ENCODE measurements at regions not wholly inside any gene's neighbourhood (a gene's known extent, or its start where the extent isn't known, plus 50 kb on each side); places are given as distances from the start of the nearest gene placed in this dataset.
"Not testable (repeated sequence)": the region's sequence is repeated elsewhere in the genome, so short reads cannot be mapped to it uniquely, and the experiment has no call there.

DNA sequence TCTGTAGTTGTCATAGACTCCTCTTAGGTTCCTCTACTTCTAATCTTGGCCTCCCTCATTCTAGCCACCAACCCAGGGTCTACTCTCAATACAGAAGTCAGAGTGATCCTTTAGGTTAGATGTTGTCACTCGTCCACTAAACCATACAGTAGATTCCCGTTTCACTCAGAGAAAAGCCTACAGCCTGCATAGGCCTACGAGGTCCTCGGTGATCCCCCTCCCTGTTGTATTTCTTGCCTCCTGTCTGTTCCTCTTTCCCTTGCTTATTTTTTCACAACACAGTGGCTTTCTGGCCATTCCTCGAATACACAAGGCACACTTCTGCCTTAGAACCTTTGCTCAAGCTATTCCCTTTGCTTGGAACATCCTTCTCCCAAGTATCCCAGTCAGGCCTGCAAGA is 183.0 kb upstream of the PRSS1 start:
- no peak for DNase-seq

DNA sequence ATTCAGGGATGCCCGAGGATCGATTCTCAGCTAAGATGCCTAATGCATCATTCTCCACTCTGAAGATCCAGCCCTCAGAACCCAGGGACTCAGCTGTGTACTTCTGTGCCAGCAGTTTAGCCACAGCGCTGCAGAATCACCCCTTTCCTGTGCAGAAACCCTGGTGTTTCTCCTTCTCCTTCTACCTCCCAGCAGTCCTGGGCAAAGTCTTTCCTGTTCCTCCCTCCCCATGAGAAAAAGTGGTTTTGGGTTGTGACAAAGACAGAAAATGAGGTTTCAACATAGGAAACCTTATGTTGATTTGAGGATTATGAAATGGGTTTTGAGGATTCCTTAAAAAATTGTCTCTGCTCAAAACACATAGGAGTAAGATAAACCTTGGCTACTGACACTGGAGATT is 185.1 kb upstream of the PRSS1 start:
- not testable (repeated sequence) for DNase-seq

DNA sequence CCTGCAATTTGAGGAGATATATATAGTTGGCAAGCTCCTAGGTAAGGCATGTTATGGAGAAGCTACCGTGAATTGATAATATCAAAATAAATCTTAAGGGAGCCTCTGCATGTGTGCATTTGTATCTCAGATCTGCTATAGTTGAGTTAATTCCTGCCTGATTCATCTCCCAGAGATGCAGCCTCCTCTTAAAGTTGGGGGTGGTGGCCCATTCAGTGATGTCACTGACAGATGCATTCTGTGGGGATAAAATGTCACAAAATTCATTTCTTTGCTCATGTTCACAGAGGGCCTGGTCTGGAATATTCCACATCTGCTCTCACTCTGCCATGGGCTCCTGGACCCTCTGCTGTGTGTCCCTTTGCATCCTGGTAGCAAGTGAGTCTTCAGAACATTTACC is 185.8 kb upstream of the PRSS1 start:
- DNase-seq = no peak

DNA sequence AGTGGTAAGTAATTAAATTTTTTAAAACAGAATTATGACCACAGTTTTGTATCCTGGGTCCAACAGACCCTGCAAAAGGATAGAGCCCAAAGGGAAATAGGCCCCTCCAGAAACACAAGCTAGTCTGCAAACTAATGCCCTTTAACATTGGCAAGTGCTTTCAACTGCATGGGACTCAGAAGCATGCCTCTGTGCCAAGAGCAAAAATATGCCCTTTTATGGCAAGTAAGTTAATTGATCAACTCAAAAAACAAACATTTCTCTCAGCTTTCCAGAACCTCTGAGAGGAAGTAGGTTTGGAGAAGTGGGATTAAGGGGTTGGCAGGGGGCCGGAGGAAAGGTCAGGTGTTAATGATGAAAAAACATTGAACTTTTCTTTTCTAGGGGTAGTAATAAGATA is 186.6 kb upstream of the PRSS1 start:
- DNase-seq = no peak

DNA sequence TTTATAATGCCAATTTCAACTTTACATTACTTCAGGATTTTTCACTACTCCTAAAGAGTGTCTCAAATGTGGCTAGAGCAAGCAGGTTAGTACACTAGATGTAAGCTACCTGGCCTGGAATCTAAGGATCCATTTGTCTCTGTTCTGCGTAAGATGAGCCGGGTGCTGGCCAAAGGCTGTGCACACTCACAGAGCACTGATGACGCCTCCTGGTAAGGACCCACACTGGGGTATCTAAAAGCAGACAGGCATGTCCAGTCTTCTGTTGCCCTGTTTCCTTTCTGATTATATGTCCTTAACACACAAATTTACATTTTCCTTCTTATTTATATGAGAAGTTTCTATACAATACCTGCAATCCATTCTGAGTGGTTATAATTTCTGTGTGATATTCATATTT is 187.9 kb upstream of the PRSS1 start:
- not testable (repeated sequence) for DNase-seq

DNA sequence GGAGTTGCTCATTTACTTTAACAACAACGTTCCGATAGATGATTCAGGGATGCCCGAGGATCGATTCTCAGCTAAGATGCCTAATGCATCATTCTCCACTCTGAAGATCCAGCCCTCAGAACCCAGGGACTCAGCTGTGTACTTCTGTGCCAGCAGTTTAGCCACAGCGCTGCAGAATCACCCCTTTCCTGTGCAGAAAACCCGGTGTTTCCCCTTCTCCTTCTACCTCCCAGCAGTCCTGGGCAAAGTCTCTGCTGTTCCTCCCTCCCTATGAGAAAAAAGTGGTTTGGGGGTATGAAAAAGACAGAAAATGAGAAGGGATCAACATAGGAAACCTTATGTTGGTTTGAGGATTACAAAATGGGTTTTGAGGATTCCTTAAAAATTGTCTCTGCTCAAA is 188.5 kb upstream of the PRSS1 start:
- not testable (repeated sequence) for DNase-seq

DNA sequence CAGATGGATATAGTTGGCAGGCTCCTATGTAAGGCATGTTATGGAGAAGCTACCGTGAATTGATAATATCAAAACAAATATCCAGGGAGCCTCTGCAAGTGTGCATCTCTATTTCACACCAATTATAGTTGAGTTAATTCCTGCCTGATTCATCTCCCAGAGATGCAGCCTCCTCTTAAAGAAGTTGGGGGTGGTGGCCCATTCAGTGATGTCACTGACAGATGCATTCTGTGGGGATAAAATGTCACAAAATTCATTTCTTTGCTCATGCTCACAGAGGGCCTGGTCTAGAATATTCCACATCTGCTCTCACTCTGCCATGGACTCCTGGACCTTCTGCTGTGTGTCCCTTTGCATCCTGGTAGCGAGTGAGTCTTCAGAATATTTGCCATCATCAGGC is 189.1 kb upstream of the PRSS1 start:
- no peak for DNase-seq

DNA sequence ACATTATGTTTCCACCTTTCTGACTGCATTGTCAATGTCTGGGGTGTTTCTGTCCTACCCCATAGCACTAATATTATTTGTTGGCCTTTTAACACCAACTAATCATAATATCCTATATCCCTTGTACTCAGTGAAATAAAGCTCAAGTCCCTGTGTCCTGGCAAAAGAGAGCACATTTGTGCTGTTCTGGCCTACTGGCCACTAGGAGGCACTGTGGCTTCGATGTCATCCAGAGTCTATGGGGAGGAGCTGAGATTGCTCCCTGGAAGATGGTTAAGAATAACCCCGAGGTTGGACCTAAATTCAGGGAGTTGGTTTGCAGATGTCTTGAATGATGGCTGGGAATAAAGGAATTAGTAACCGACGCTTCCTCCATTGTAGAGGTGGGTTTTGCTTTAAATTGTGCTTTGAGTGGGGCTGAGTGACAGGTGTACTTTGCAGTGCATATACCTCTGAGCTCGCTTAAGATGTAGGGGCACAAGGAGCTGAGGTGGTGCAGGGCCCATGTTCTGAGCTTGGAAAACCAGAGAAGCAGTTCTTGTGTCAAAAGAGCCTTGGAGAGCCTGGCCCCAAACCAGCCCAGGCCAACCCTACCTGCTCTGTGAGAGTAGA is 191.2 kb upstream of the PRSS1 start:
- DNase-seq = no peak

DNA sequence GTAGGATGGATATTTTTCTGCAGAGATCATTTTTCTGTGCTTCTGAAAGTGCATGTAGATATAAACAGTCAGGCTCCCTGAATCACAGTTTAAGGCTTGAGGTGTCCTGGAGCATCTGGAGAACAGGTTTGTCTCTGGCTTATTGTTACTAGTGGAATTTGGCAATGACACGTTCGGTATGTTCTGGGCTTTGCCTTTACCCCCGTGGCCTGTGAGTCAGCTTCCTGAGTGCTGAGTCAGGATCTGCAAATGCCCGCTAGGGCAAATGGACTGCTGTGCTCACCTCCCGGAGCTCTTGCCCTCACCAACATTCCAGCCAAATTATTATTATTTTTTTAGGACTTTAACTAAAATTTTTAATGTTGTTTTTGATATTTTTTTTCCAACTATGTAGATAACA is 192.5 kb upstream of the PRSS1 start:
- DNase-seq = no peak

DNA sequence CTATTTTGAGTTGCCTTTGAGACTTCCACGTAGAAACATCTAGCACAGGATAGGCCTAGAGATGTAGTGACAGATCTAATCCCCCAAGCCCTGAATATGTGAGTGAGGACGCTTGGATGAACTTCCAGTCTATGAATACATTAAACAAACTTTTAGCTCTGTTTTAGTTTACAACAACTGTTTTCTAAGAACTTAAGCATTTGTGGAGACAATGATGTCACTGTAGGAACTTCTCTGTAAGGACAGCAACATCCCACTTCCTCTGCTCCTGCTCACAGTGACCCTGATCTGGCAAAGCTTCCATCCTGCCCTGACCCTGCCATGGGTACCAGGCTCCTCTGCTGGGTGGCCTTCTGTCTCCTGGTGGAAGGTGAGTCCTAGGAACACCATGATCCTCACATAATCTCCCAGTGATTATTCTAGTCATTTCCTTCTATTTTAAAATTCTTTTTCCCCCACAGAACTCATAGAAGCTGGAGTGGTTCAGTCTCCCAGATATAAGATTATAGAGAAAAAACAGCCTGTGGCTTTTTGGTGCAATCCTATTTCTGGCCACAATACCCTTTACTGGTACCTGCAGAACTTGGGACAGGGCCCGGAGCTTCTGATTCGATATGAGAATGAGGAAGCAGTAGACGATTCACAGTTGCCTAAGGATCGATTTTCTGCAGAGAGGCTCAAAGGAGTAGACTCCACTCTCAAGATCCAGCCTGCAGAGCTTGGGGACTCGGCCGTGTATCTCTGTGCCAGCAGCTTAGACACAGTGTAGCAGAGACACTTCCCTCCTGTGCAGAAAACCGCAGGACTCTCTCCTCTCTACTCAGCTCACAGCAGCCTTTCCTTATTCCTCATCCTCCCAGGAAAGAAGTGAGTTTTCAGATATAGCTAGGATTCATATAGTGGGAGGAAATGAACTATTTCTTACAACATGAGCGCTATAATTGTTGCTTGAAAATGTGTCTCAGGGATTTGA is 194.4 kb upstream of the PRSS1 start:
- DNase-seq = no peak

DNA sequence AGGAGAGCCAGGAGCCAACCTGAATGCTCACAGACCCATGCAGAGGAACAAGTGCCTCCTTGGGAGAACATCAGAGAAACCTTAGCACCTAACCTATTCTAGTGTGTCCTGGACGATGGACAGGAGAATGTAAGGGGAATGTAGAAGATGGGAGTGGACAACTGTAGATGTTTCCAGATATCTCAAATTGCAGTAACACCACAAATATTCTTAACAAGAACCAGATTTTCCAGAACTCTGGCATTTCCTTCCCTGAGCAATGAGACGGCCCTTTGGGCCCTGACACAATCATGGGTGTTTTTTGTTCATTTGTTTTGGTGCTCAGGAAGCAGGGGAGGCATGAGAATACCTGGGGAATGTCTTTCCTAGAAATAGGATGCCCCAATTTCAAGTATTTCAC is 196.1 kb upstream of the PRSS1 start:
- no peak for DNase-seq

DNA sequence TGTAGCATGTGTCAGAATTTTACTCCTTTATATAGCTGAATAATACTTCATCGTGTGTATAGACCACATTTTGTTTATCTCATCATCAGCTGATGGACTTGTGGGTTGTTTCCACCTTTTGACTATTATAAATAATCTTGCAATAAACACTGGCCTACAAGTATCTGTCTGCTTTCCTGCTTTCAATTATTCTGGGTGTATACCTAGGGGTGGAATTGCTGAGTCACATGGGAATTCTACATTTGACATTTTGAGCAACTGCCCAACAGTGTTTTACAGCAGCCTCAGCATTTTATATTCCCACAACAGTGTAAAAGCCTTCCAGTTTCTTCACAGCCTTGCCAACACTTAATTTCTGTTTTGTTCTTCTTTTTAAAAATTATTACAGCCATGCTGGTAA is 200.3 kb upstream of the PRSS1 start:
- DNase-seq = no peak

DNA sequence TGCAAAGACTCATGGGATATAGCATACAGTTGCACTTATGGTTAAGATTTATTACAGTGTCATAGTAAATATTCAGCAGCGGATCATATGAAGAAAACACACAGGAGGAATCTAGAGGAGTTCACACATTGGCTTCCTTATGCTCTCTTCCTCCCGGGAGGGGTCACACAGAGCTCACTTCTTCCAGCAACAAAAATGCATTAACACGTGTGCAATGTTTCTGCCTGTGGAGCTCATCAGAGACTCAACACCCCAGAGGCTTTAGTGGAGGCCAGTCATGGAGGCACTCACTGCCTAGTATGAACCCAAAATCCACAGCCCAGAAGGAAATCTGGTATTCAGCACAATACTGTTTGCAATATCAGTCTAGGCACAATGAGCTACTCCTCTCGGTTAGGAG is 202.8 kb upstream of the PRSS1 start:
- DNase-seq = no peak

DNA sequence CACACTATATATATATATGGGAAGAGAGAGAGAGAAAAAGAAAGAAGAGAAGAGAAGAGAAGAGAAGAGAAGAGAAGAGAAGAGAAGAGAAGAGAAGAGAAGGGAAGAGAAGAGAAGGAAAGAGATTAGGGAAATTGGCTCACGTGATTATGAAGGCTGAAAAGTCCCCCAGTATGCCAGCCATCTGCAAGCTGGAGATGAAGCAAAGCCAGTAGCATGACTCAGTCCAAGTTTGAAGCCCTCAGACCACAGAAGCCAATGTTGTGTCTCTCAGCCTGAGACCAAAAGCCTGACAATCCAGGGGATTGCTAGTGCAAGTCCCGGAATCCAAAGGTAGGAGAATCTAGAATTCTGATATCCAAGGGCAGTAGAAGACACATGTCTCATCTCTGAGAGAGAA is 206.3 kb upstream of the PRSS1 start:
- no peak for DNase-seq

DNA sequence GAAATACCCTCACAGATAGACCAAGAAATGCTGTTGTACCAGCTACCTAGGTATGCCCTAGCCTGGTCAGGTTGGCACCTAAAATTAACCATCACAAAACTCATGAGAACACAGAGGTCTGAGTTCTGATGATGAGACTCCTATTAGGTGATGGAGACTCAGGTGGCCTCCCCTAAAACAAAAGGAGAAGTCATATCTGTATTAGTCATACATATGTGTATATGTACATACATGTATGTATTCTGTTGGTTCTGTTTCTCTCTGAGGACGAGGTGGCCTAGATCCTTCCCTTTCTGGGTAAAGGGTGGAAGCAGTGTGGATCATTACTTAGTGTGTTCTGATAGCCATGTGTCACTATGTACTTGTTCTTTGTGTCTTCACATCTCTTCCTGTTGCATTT is 207.2 kb upstream of the PRSS1 start:
- DNase-seq = no peak

DNA sequence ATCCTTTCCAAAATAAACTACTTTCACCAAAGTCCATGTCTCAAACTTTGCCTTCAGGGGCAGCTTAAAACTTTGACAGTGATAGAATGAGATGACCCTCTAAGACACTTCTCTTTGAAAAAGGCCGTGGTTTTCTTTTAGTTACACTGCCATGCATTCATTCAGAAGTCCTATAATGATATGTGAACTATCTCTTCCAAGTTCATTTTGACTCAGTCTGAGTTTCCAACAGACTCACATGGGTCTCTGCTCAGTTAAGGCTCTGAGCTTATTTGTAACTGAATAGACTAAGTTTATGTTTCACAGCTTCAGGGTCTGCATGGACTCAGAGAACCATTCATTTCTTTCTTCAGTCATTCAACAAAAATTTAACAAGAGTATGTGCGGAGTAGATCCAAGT is 208.9 kb upstream of the PRSS1 start:
- no peak for DNase-seq

DNA sequence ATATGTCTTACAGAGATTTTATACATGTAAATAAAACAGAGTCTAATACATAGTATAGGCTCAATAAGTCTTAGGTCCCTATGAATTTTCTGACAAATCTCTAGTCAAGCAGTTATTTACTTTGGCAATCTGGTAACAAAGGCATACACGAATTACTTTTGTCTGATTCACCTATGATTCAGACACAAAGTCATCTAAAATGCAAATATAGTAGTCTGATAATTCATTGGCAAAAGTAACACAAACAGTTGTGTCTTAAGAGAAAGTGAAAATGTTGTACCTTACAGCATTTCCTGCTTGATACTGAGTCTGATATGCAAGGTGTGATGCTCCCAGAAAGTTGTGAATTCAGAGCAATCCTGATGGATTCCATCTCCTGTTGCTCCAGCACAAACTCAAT is 209.4 kb upstream of the PRSS1 start:
- DNase-seq = no peak

DNA sequence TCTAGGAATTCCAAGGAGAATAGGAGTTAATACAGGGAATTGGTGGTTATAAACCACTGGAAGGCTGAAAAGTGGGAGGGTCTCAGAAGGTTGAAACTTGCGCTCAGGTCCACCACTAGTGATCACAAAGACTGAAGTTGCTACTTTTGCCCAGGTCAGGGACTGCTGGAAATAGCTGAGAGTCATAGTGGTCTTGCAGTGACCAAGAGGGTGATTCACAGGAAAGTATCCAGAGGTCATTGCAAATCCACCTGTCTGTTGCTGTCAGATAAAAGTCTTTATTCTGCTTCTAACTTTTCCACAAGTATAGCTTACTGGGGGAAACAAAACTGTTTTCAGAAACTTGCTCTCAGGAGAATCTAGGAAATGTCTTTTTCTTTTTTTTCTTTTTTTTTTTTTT is 211.5 kb upstream of the PRSS1 start:
- no peak for DNase-seq

DNA sequence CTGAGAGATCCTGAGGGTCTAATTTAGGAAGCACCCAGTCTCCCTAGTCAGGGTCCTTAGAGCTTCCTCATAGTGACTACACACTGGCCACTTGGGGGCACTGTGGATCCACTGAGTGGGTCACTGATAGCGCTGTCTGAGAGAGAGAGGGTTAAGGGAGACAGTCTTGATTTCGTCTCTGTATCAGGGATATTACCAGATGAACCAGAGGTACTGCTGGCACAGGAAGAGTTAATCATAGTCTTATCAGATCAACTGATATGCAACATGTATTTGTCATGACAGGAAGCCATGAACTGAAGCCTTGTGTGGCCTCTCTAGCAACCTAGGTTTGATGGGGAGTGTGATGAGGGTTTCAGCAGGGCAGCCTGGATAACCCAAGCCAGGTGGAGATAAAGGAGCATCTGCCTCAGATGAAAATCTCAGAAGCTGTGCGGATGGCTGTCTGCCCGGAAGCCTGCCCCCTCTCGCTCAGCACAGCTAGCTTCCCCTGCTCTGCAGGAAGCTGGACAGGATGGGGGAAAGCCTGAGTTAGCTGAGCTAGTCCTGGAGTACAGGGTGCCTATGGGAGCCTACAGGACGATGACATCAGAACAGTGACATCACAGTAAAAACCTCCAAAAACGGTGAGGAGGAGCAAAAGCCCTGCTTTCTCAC is 214.0 kb upstream of the PRSS1 start:
- peak; percentile 6 for DNase-seq

DNA sequence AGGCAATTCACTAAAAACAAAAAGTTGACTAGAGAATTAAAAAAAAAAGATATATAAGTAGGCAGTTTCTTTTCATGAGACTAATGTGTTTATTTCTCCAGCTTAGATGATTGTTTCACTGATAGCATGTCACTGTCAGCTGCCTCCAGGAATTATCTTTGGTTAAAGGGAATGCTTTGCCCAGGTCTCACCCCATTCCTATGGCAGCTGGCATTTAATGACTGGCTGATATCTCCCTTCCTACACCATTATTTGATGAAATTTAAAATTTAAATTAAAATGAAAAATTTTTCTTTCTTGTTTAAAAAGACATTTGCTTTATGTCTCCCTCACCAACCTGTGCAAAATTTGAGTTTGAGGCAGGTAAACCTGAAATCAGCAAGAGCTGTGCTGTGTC is 214.5 kb upstream of the PRSS1 start:
- no peak for DNase-seq

DNA sequence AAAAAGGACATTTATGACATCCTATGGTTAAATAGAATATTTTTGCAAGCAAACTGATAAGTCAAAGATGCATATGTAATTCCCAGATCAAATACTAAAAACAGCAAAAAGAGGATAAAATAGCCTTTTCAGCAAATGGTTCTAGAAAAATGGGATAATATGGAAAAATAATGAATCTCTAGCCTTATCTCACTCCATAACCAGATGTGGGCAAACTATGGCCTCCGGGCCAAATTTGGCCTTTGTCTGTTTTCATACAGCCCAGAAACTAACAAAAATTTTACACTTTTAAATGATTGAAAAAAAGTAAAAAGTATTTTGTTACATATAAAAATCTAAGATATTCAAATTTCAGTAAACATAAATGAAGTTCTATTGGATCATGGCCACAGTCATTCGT is 215.4 kb upstream of the PRSS1 start:
- DNase-seq = no peak

DNA sequence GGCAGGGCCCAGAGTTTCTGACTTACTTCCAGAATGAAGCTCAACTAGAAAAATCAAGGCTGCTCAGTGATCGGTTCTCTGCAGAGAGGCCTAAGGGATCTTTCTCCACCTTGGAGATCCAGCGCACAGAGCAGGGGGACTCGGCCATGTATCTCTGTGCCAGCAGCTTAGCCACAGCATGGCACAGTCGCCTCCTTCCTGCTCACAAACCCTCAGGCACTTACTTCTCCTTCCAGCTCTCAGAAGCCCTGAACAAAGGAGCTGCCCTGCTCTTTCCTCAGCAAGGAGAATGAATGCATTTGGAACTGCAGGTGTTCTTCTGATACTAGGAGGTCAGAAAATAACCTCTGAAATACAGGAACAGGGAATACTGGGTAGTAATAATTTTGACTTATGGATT is 219.7 kb upstream of the PRSS1 start:
- no peak for DNase-seq

DNA sequence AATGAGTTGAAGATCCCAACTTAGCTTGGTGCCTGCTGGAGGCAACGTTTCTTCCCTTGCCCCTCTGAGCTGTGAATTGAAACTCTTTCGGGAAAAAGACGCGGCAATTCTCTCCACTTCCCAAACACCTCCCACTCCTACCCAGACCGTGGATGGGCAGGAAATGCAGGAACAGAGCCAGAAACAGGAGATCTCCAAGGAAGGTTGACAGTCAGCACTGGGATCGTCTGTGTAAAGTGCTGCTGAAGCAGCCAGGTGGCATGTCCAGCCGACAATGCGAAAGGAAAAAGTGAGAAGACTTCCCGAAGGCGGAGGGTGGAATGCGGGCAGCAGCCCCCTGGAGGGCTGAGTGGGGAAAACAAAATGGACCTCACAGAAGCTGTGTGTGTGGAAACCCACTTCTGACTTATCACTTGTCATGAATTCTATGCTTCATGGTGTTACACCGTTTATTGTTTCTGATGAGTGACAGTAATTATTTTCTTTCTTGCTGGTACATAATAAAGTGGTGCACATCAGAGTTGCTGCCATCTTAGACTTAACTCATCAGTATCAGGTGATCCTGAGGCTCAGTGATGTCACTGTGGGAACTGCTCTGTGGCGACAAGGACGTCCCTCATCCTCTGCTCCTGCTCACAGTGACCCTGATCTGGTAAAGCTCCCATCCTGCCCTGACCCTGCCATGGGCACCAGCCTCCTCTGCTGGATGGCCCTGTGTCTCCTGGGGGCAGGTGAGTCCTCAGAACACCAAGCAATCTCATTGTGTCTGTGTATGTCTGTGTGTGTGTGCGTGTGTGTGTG is 220.5 kb upstream of the PRSS1 start:
- no peak for DNase-seq
